ENCODE measurements at regions not wholly inside any gene's neighbourhood (a gene's known extent, or its start where the extent isn't known, plus 50 kb on each side); places are given as distances from the start of the nearest gene placed in this dataset.

GRCh38 chr12:127260531-127260930 is 1006.4 kb upstream of the TMEM132C start:
- no peak overlapping the region for H4K5ac ChIP-seq (ENCODE audit: insufficient read length, low read depth, low read length)
- DNase-seq (ENCODE audit: low read depth in 1 of 2, low spot score in 2 of 2) (no peak), FAIRE-seq (no peak)
- H3K4me2 ChIP-seq (ENCODE audit: insufficient read depth in 1 of 2, low read depth in 2 of 2, low read length in 2 of 2) = no peak overlapping the region
- no peak overlapping the region for H3K23ac ChIP-seq (ENCODE audit: insufficient read length)
- POLR2A ChIA-PET (ENCODE audit: partially characterized antibody) = no interaction called here
- WGBS, 2 experiments (ENCODE audit: extremely low coverage in 1 of 2, insufficient coverage in 1 of 2, insufficient read length in 1 of 2, insufficient replicate concordance in 2 of 2, low coverage in 1 of 2, low lambda C conversion rate in 2 of 2, missing lambda C conversion rate in 1 of 2) = 93% methylated on average over 3 of the region's 3 CpGs; no CpG with 5 or more reads in 1 of the 2 experiments
- H2BK120ac ChIP-seq (replicated peaks; ENCODE audit: low read depth, low read length) = no peak overlapping the region
- H2AFZ ChIP-seq (ENCODE audit: low read length) = no peak overlapping the region
- H3K36me3 ChIP-seq (ENCODE audit: control insufficient read depth in 2 of 4, insufficient read depth in 4 of 4, low read length in 3 of 4) = no peaks in the 10 kb centered on the region
- no peak overlapping the region for H3K56ac ChIP-seq (replicated peaks; ENCODE audit: insufficient read length, low read depth, low read length)
- no peaks in the 10 kb centered on the region for H3K4me1 ChIP-seq (replicated peaks in 1 of 4; ENCODE audit: control insufficient read depth in 3 of 4, insufficient read depth in 4 of 4, low read length in 3 of 4)
- H3K18ac ChIP-seq (ENCODE audit: extremely low read depth, low read length) = no peak overlapping the region
- TF ChIP-seq POU5F1 (IDR thresholded peaks at IDR 0.05; ENCODE audit: low read depth, low read length) (no peak), KDM5A (IDR thresholded peaks at IDR 0.05; ENCODE audit: low read length) (no peak), SIN3A (conservative IDR thresholded peaks at IDR 0.05 in 1 of 2, IDR thresholded peaks at IDR 0.05 in 1 of 2; ENCODE audit: low read depth in 1 of 2, low read length in 2 of 2) (no peak), CHD2 (IDR thresholded peaks at IDR 0.05; ENCODE audit: low read length) (no peak), ATF2 (IDR thresholded peaks at IDR 0.05; ENCODE audit: low read length) (no peak), JUN (IDR thresholded peaks at IDR 0.05; ENCODE audit: low read depth, low read length) (no peak), TAF7 (optimal IDR thresholded peaks at IDR 0.05; ENCODE audit: borderline replicate concordance, low read depth, low read length) (no peak), BACH1 (IDR thresholded peaks at IDR 0.05; ENCODE audit: low read length) (no peak), TEAD4 (IDR thresholded peaks at IDR 0.05; ENCODE audit: low read depth, low read length) (no peak), USF2 (IDR thresholded peaks at IDR 0.05; ENCODE audit: low read length) (no peak), RBBP5 (IDR thresholded peaks at IDR 0.05; ENCODE audit: borderline replicate concordance, low read depth, low read length) (no peak), KDM1A (IDR thresholded peaks at IDR 0.05; ENCODE audit: borderline replicate concordance, low read length) (no peak)
- no peaks in the 10 kb centered on the region for H3K9me3 ChIP-seq (ENCODE audit: insufficient read depth in 2 of 2, low read depth in 1 of 2, low read length in 1 of 2)
- no peak overlapping the region for H2BK12ac ChIP-seq (ENCODE audit: low read depth, low read length)
- no peak overlapping the region for H2BK5ac ChIP-seq (ENCODE audit: low read depth, low read length)
- no peaks in the 10 kb centered on the region for H3K79me1 ChIP-seq (ENCODE audit: low read depth, low read length)
- H2BK20ac ChIP-seq (ENCODE audit: low read length) = no peak overlapping the region
- no peak overlapping the region for H3K4ac ChIP-seq (replicated peaks; ENCODE audit: insufficient read length, low read depth, low read length)
- H3K9ac ChIP-seq (replicated peaks in 1 of 4; ENCODE audit: extremely low read depth in 1 of 4, low read depth in 3 of 4, low read length in 3 of 4) = no peak overlapping the region
- H4K8ac ChIP-seq (ENCODE audit: extremely low read depth, insufficient read depth, low read length) = no peak overlapping the region
- no peak overlapping the region for H3K27ac ChIP-seq (ENCODE audit: low read depth, low read length)
- CTCF ChIA-PET (ENCODE audit: partially characterized antibody) = interaction anchor here (1.0 kb wide), 1 partner anchor 33 kb away, joined by 3 read pairs; no protein-coding TSS in a partner anchor
- no peak overlapping the region for H2AK5ac ChIP-seq (ENCODE audit: low read depth, low read length)
- H4K20me1 ChIP-seq (replicated peaks in 1 of 2; ENCODE audit: control insufficient read depth in 1 of 2, insufficient read depth in 2 of 2, low read length in 2 of 2) = no peaks in the 10 kb centered on the region
- no peak overlapping the region for H3K4me3 ChIP-seq (ENCODE audit: extremely low read depth in 1 of 4, insufficient read depth in 2 of 4, low read depth in 3 of 4, low read length in 4 of 4)
- no peaks in the 10 kb centered on the region for H3K23me2 ChIP-seq (ENCODE audit: low read depth, low read length)
- no peak overlapping the region for H2BK15ac ChIP-seq (ENCODE audit: low read length)
- no peaks in the 10 kb centered on the region for H3K79me2 ChIP-seq (ENCODE audit: control insufficient read depth in 1 of 2, insufficient read depth in 2 of 2, low read length in 2 of 2)
- H4K91ac ChIP-seq (replicated peaks; ENCODE audit: insufficient read length, low read length) = no peak overlapping the region
- no peak overlapping the region for H3K14ac ChIP-seq (ENCODE audit: insufficient read length)
- no peaks in the 10 kb centered on the region for H3K27me3 ChIP-seq (replicated peaks in 1 of 4; ENCODE audit: control insufficient read depth in 3 of 4, extremely low read depth in 1 of 4, insufficient read depth in 3 of 4, low read length in 3 of 4)
